ENCODE measurements at regions not wholly inside any gene's neighbourhood (a gene's known extent, or its start where the extent isn't known, plus 50 kb on each side); places are given as distances from the start of the nearest gene placed in this dataset.

- DNase-seq (ENCODE audit: low spot score) = no peak
- no peaks in the 10 kb centered on the region for H3K36me3 ChIP-seq (ENCODE audit: control insufficient read depth in 4 of 4, insufficient read depth in 3 of 4, low read depth in 1 of 4, low read length in 3 of 4)
- H3K4me3 ChIP-seq (ENCODE audit: low read depth in 1 of 3, low read length in 3 of 3) = no peak overlapping the region
- no peak overlapping the region for H3K27ac ChIP-seq (ENCODE audit: low read depth in 1 of 2, low read length in 2 of 2)
- H3K27me3 ChIP-seq (ENCODE audit: control insufficient read depth in 4 of 4, insufficient read depth in 4 of 4, low read length in 3 of 4) = peaks cover 0 to 3% (median 0%) of the 10 kb centered on the region in 4 donors
- H3K9me3 ChIP-seq (ENCODE audit: control insufficient read depth in 4 of 4, low read length in 3 of 4) = no peaks in the 10 kb centered on the region
- H3K9ac ChIP-seq (ENCODE audit: low read depth in 1 of 2, low read length in 2 of 2) = no peak overlapping the region
- H3K4me1 ChIP-seq (ENCODE audit: control insufficient read depth in 4 of 4, insufficient read depth in 4 of 4, low read length in 3 of 4) = no peaks in the 10 kb centered on the region
- TF ChIP-seq ATF3 (IDR thresholded peaks at IDR 0.05) (no peak), SP1 (IDR thresholded peaks at IDR 0.05) (no peak), EGR1 (IDR thresholded peaks at IDR 0.05; ENCODE audit: low read depth in 2 of 2) (no peak), RXRA (IDR thresholded peaks at IDR 0.05) (no peak), HNF4A (conservative IDR thresholded peaks at IDR 0.05) (no peak), GABPA (IDR thresholded peaks at IDR 0.05 in 1 of 2, conservative IDR thresholded peaks at IDR 0.05 in 1 of 2) (no peak), JUND (IDR thresholded peaks at IDR 0.05) (no peak), FOXA2 (IDR thresholded peaks at IDR 0.05) (no peak), ZBTB33 (IDR thresholded peaks at IDR 0.05) (no peak), RAD21 (IDR thresholded peaks at IDR 0.05) (no peak), MAX (IDR thresholded peaks at IDR 0.05) (no peak), YY1 (IDR thresholded peaks at IDR 0.05) (no peak), TAF1 (conservative IDR thresholded peaks at IDR 0.05) (no peak), REST (IDR thresholded peaks at IDR 0.05) (no peak), NR2F2 (IDR thresholded peaks at IDR 0.05) (no peak), FOXA1 (IDR thresholded peaks at IDR 0.05) (no peak), CTCF (IDR thresholded peaks at IDR 0.05; ENCODE audit: low read depth, low read length, missing input control) (no peak), HNF4G (IDR thresholded peaks at IDR 0.05) (no peak)
- 83% methylated on average over 3 of the region's 3 CpGs for WGBS
Observed at GRCh38 chr3:192042116-192042515, 581.2 kb downstream of the PYDC2 start.

Data from liver (tissue), 8 donors.